ENCODE measurements at regions not wholly inside any gene's neighbourhood (a gene's known extent, or its start where the extent isn't known, plus 50 kb on each side); places are given as distances from the start of the nearest gene placed in this dataset.

- no peak for TF ChIP-seq ZFX (IDR thresholded peaks at IDR 0.05)
- TF ChIP-seq CTCF (conservative IDR thresholded peaks at IDR 0.05), result no peak
- H3K27ac ChIP-seq, result no peak overlapping the region
These were observed 132.4 kb downstream of the COPS8 start for GRCh38 chr2:237217995-237218616.

GRCh38 chr2:237218756-237219155 is 133.1 kb downstream of the COPS8 start:
- no peak for TF ChIP-seq CTCF (conservative IDR thresholded peaks at IDR 0.05)
- TF ChIP-seq ZFX (IDR thresholded peaks at IDR 0.05), result no peak
- H3K27ac ChIP-seq, result no peak overlapping the region

GRCh38 chr2:237219826-237220225 is 134.1 kb downstream of the COPS8 start:
- no peak overlapping the region for H3K27ac ChIP-seq
- no peak for TF ChIP-seq CTCF (conservative IDR thresholded peaks at IDR 0.05)

- TF ChIP-seq ZFX (IDR thresholded peaks at IDR 0.05) (no peak), CTCF (conservative IDR thresholded peaks at IDR 0.05) (no peak)
- no peak overlapping the region for H3K27ac ChIP-seq
These were observed 135.8 kb downstream of the COPS8 start for GRCh38 chr2:237221443-237221842.

- H3K27ac ChIP-seq, result no peak overlapping the region
- no peak for TF ChIP-seq CTCF (conservative IDR thresholded peaks at IDR 0.05)
- TF ChIP-seq ZFX (IDR thresholded peaks at IDR 0.05), result no peak
These were observed 136.5 kb downstream of the COPS8 start for GRCh38 chr2:237222178-237222577.

GRCh38 chr2:237222601-237223041 is 136.9 kb downstream of the COPS8 start:
- TF ChIP-seq ZFX (IDR thresholded peaks at IDR 0.05) (no peak), CTCF (conservative IDR thresholded peaks at IDR 0.05) (no peak)

GRCh38 chr2:237223201-237223861 is 137.6 kb downstream of the COPS8 start:
- no peak for TF ChIP-seq CTCF (conservative IDR thresholded peaks at IDR 0.05)
- TF ChIP-seq ZFX (IDR thresholded peaks at IDR 0.05), result no peak
- H3K27ac ChIP-seq, result no peak overlapping the region

More at GRCh38 chr2:237222601-237223041, 136.9 kb downstream of the COPS8 start:
- no peak overlapping the region for H3K27ac ChIP-seq
